ENCODE measurements at regions not wholly inside any gene's neighbourhood (a gene's known extent, or its start where the extent isn't known, plus 50 kb on each side); places are given as distances from the start of the nearest gene placed in this dataset.

DNA sequence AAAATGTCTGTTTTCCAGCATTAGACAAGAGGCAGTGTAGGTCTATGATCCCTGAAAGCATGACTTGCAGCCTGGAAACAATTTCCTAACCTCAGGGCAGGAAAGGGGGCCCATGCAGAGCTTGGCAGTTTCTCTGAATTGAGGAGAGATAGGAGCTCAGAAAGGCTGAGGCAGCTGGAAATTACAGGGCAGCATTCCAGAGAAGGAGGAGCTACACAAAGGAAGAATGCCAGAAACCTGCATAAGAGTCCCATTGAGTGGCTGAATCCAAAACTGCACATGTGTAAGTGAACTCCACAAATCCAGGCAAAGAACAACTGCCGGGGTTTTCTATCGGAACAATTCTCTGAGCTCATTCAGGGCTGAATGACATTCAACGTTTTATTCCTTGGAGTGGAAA, 346.8 kb downstream of the PIK3R1 start:
- Histone ChIP-seq H3K4me2 (ENCODE audit: low read length) (no peak overlapping the region), H3K4me3 (ENCODE audit: low read length) (no peak overlapping the region), H3K36me3 (ENCODE audit: insufficient read depth, low read length) (no peaks in the 10 kb centered on the region), H3K4me1 (ENCODE audit: control insufficient read depth, insufficient read depth, low read length) (peaks cover 6% of the 10 kb centered on the region), H3K9me3 (replicated peaks; ENCODE audit: low read length) (peaks cover 4% of the 10 kb centered on the region), H3K27me3 (ENCODE audit: control insufficient read depth, insufficient read depth, low read length) (no peaks in the 10 kb centered on the region), H3K9ac (ENCODE audit: low read depth, low read length) (no peak overlapping the region)

DNA sequence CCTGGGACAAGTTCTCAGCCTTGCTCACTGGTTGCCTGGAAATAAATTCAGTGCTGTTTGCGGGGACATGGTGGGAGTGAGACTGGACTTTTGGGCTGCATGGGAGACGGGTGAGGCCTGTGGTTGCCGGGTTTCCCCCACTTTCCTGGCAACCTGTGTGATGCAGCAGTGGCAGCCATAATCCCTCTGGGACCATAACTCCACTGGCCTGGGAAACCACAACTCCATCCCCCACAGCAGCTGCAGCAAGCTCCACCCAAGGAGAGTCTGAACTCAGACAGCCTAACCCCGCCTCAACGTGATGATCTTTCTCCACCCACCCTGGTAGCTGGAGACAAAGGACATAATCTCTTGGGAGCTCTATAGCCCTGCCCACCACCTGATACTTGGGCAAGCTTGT, 349.9 kb downstream of the PIK3R1 start:
- H3K9me3 ChIP-seq (replicated peaks; ENCODE audit: low read length), result no peaks in the 10 kb centered on the region
- no peaks in the 10 kb centered on the region for H3K27me3 ChIP-seq (ENCODE audit: control insufficient read depth, insufficient read depth, low read length)
- no peak overlapping the region for H3K9ac ChIP-seq (ENCODE audit: low read depth, low read length)
- H3K4me1 ChIP-seq (ENCODE audit: control insufficient read depth, insufficient read depth, low read length), result no peaks in the 10 kb centered on the region
- no peaks in the 10 kb centered on the region for H3K36me3 ChIP-seq (ENCODE audit: insufficient read depth, low read length)
- no peak overlapping the region for H3K4me3 ChIP-seq (ENCODE audit: low read length)
- H3K4me2 ChIP-seq (ENCODE audit: low read length), result no peak overlapping the region

DNA sequence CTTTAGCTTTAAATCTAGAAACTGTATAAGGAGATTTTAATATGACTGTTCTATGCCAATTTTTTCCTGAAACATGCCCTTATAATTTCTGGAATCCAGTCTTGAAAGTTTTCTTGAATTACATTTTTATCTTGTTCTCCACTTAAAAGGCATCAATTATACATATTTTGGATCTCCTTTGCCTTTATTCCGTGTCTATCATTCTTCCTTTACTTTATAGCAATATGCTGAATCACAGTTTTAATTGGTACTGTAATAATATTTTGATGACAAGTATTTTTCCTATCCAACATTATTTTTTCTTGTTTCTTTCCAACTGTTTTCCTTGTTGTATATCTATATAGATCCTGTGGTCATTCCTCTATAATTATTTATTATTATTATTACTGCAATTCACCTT, 361.2 kb downstream of the PIK3R1 start:
- no peaks in the 10 kb centered on the region for H3K9me3 ChIP-seq (replicated peaks; ENCODE audit: low read length)
- H3K4me2 ChIP-seq (ENCODE audit: low read length), result no peak overlapping the region
- H3K4me1 ChIP-seq (ENCODE audit: control insufficient read depth, insufficient read depth, low read length), result no peaks in the 10 kb centered on the region
- no peaks in the 10 kb centered on the region for H3K36me3 ChIP-seq (ENCODE audit: insufficient read depth, low read length)
- H3K4me3 ChIP-seq (ENCODE audit: low read length), result no peak overlapping the region
- no peaks in the 10 kb centered on the region for H3K27me3 ChIP-seq (ENCODE audit: control insufficient read depth, insufficient read depth, low read length)
- H3K9ac ChIP-seq (ENCODE audit: low read depth, low read length), result no peak overlapping the region

DNA sequence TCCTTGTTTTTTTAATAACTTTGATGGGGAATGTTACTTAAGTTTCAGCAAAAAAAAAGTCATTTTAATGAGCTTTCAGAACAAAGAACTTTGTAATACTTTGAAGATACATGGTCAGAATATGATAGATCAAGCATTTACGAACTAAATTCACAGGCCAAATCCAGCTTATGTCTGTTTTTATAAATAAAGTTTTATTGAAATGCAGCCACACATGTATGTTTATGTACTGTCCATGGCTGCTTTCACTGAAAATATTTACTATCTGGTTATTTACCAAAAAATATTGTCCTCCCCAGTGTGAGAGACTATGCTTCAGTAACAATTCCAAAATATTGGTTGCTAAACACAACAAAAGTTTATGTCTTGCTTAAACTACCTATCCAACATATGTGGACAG, 366.7 kb downstream of the PIK3R1 start:
- no peaks in the 10 kb centered on the region for H3K9me3 ChIP-seq (replicated peaks; ENCODE audit: low read length)
- no peak overlapping the region for H3K9ac ChIP-seq (ENCODE audit: low read depth, low read length)
- no peaks in the 10 kb centered on the region for H3K27me3 ChIP-seq (ENCODE audit: control insufficient read depth, insufficient read depth, low read length)
- H3K36me3 ChIP-seq (ENCODE audit: insufficient read depth, low read length), result no peaks in the 10 kb centered on the region
- no peak overlapping the region for H3K4me3 ChIP-seq (ENCODE audit: low read length)
- peaks cover 5% of the 10 kb centered on the region for H3K4me1 ChIP-seq (ENCODE audit: control insufficient read depth, insufficient read depth, low read length)
- no peak overlapping the region for H3K4me2 ChIP-seq (ENCODE audit: low read length)

DNA sequence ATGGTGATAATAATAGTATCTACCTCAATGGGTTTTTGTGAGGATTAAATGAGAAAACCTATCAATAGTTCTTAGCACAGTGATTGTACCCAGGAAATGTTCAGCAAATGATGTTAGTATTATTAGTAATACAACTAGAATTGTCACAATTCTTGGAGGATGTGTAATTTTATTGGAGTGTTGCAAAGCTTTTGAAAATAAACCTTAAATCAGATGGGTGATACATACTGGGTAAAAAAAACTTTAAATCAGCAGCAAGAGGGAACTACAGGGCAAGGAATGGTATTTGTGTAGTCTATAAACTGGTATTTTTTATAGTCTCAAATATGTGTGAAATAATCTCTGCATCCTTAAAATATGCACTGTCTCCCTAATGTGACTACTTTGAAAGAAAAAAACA, 371.6 kb downstream of the PIK3R1 start:
- peak overlapping the region; percentile 16 for H3K4me2 ChIP-seq (ENCODE audit: low read length)
- H3K9ac ChIP-seq (ENCODE audit: low read depth, low read length), result no peak overlapping the region
- no peaks in the 10 kb centered on the region for H3K27me3 ChIP-seq (ENCODE audit: control insufficient read depth, insufficient read depth, low read length)
- H3K9me3 ChIP-seq (replicated peaks; ENCODE audit: low read length), result no peaks in the 10 kb centered on the region
- H3K4me1 ChIP-seq (ENCODE audit: control insufficient read depth, insufficient read depth, low read length), result peaks cover 11% of the 10 kb centered on the region
- no peaks in the 10 kb centered on the region for H3K36me3 ChIP-seq (ENCODE audit: insufficient read depth, low read length)
- no peak overlapping the region for H3K4me3 ChIP-seq (ENCODE audit: low read length)

DNA sequence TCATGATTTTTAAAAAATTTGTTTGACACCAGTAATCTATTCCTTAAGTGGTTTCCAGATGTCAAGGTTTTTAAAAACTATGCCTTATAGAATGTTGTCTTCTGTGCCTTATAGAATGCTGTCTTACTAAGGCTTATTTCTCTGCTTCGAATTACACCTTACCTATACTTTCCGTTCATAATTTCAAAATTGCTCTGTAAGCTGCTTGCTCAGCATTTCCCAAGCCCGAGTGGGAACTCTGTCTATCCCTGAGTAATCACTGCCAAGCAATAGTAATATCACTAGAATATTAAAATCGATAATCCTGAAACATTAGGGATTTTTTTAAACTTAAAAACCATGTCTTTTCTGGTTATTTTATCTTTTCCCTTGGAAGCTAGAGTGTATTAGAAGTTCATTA, 376.3 kb downstream of the PIK3R1 start:
- Histone ChIP-seq H3K9ac (ENCODE audit: low read depth, low read length) (no peak overlapping the region), H3K27me3 (ENCODE audit: control insufficient read depth, insufficient read depth, low read length) (no peaks in the 10 kb centered on the region), H3K4me2 (ENCODE audit: low read length) (no peak overlapping the region), H3K9me3 (replicated peaks; ENCODE audit: low read length) (no peaks in the 10 kb centered on the region), H3K36me3 (ENCODE audit: insufficient read depth, low read length) (no peaks in the 10 kb centered on the region), H3K4me1 (ENCODE audit: control insufficient read depth, insufficient read depth, low read length) (peaks cover 9% of the 10 kb centered on the region), H3K4me3 (ENCODE audit: low read length) (no peak overlapping the region)

DNA sequence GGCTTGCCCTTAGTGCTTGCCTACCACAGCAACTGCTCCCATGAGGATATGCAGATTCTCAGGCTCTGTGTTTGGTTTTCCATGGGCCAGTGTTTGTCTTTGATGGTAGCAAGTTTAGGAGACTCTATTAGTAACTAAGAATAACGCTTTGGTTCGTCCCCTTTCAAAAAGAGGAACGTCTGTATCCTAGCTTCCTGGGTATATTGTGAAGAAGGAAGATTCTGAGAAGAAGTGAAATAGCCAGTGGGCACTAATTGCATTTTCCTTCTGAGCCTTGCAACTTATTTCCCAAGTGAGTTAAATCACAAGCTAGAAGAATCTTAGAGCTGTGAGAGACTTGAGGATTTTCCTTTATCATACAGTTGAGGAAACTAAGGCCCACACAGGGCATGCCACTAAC, 376.8 kb downstream of the PIK3R1 start:
- Histone ChIP-seq H3K4me3 (ENCODE audit: low read length) (no peak overlapping the region), H3K4me2 (ENCODE audit: low read length) (no peak overlapping the region), H3K36me3 (ENCODE audit: insufficient read depth, low read length) (no peaks in the 10 kb centered on the region), H3K4me1 (ENCODE audit: control insufficient read depth, insufficient read depth, low read length) (peaks cover 5% of the 10 kb centered on the region), H3K27me3 (ENCODE audit: control insufficient read depth, insufficient read depth, low read length) (no peaks in the 10 kb centered on the region), H3K9ac (ENCODE audit: low read depth, low read length) (no peak overlapping the region), H3K9me3 (replicated peaks; ENCODE audit: low read length) (no peaks in the 10 kb centered on the region)

DNA sequence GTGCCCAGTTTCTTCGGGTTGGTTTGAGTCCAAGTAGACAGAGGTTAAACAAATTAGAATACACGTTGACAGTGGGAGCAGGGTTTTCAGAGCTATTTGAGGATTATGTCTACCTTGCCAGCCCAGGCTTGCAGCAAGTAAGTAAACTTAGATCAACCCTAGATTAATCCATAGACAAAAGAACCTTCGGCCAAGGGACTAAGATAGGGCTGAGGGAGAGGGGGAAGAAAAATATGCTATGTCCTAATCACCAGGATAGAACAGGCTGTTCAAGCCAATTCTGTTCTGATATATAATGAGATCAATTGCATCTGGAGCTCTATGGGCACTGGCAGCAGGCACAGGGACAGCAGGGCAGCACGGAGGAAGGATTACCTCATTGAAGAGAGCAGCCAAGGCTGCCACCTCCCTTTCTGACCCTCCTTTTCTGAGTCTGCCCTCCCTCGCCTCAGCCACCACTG, 377.7 kb downstream of the PIK3R1 start:
- no peak overlapping the region for H3K4me3 ChIP-seq (ENCODE audit: low read length)
- no peaks in the 10 kb centered on the region for H3K27me3 ChIP-seq (ENCODE audit: control insufficient read depth, insufficient read depth, low read length)
- H3K4me2 ChIP-seq (ENCODE audit: low read length), result no peak overlapping the region
- H3K36me3 ChIP-seq (ENCODE audit: insufficient read depth, low read length), result no peaks in the 10 kb centered on the region
- H3K4me1 ChIP-seq (ENCODE audit: control insufficient read depth, insufficient read depth, low read length), result no peaks in the 10 kb centered on the region
- no peak overlapping the region for H3K9ac ChIP-seq (ENCODE audit: low read depth, low read length)
- no peaks in the 10 kb centered on the region for H3K9me3 ChIP-seq (replicated peaks; ENCODE audit: low read length)

- H3K36me3 ChIP-seq (ENCODE audit: insufficient read depth, low read length), result no peaks in the 10 kb centered on the region
- H3K9ac ChIP-seq (ENCODE audit: low read depth, low read length), result no peak overlapping the region
- H3K4me3 ChIP-seq (ENCODE audit: low read length), result no peak overlapping the region
- no peak overlapping the region for H3K4me2 ChIP-seq (ENCODE audit: low read length)
- H3K9me3 ChIP-seq (replicated peaks; ENCODE audit: low read length), result peaks cover 4% of the 10 kb centered on the region
- no peaks in the 10 kb centered on the region for H3K4me1 ChIP-seq (ENCODE audit: control insufficient read depth, insufficient read depth, low read length)
- H3K27me3 ChIP-seq (ENCODE audit: control insufficient read depth, insufficient read depth, low read length), result no peaks in the 10 kb centered on the region
Observed at GRCh38 chr5:68612972-68613371, 397.4 kb downstream of the PIK3R1 start.

GRCh38 chr5:68618501-68618900, 402.9 kb downstream of the PIK3R1 start:
- Histone ChIP-seq H3K36me3 (ENCODE audit: insufficient read depth, low read length) (no peaks in the 10 kb centered on the region), H3K4me2 (ENCODE audit: low read length) (no peak overlapping the region), H3K27me3 (ENCODE audit: control insufficient read depth, insufficient read depth, low read length) (peaks cover 3% of the 10 kb centered on the region)

GRCh38 chr5:68627001-68627400, 411.4 kb downstream of the PIK3R1 start:
- no peak overlapping the region for H3K9ac ChIP-seq (ENCODE audit: low read depth, low read length)
- no peaks in the 10 kb centered on the region for H3K4me1 ChIP-seq (ENCODE audit: control insufficient read depth, insufficient read depth, low read length)
- no peak overlapping the region for H3K4me2 ChIP-seq (ENCODE audit: low read length)
- H3K27me3 ChIP-seq (ENCODE audit: control insufficient read depth, insufficient read depth, low read length), result no peaks in the 10 kb centered on the region
- no peak overlapping the region for H3K4me3 ChIP-seq (ENCODE audit: low read length)
- H3K36me3 ChIP-seq (ENCODE audit: insufficient read depth, low read length), result no peaks in the 10 kb centered on the region
- H3K9me3 ChIP-seq (replicated peaks; ENCODE audit: low read length), result no peaks in the 10 kb centered on the region

More at GRCh38 chr5:68618501-68618900, 402.9 kb downstream of the PIK3R1 start:
- no peak overlapping the region for H3K9ac ChIP-seq (ENCODE audit: low read depth, low read length)
- H3K9me3 ChIP-seq (replicated peaks; ENCODE audit: low read length), result no peaks in the 10 kb centered on the region
- no peaks in the 10 kb centered on the region for H3K4me1 ChIP-seq (ENCODE audit: control insufficient read depth, insufficient read depth, low read length)
- no peak overlapping the region for H3K4me3 ChIP-seq (ENCODE audit: low read length)

DNA sequence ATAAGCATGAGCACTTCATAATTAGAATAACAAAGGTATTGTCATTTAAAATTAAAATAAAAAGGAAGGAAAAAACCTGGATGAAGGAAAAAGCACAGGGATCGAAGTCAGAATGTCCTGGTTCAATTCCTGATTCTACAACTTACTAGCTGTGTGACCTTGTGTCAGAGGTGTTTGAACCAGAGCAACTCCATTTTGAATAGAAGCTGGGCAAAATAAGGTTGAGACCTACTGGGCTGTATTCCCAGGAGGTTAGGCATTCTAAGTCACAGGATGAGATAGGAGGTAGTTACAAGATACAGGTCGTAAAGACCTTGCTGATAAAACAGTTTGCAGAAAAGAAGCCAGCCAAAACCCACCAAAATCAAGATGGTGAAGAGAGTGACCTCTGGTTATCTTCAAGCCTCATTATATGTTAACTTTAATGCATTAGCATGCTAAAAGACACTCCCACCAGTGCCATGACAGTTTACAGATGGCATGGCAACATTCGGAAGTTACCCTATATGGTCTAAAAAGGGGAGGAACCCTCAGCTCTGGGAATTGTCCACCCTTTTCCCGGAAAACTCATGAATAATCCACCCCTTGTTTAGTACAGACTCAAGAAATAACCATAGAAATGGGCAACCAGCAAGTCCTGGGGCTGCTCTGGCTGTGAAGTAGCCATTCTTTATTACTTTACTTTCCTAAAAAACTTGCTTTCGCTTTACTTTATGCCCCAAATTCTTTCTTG, 412.7 kb downstream of the PIK3R1 start:
- Histone ChIP-seq H3K4me3 (ENCODE audit: low read length) (no peak overlapping the region), H3K27me3 (ENCODE audit: control insufficient read depth, insufficient read depth, low read length) (no peaks in the 10 kb centered on the region), H3K36me3 (ENCODE audit: insufficient read depth, low read length) (no peaks in the 10 kb centered on the region), H3K9me3 (replicated peaks; ENCODE audit: low read length) (no peaks in the 10 kb centered on the region), H3K9ac (ENCODE audit: low read depth, low read length) (no peak overlapping the region), H3K4me2 (ENCODE audit: low read length) (no peak overlapping the region), H3K4me1 (ENCODE audit: control insufficient read depth, insufficient read depth, low read length) (no peaks in the 10 kb centered on the region)

Data from skeletal muscle satellite cell (primary cell).